Hematopoietic multipotent progenitor cell (in vitro differentiated cells): ENCODE measurements at regions not wholly inside any gene's neighbourhood (a gene's known extent, or its start where the extent isn't known, plus 50 kb on each side); places are given as distances from the start of the nearest gene placed in this dataset.
"Not testable (repeated sequence)": the region's sequence is repeated elsewhere in the genome, so short reads cannot be mapped to it uniquely, and the experiment has no call there.

ENCODE experiments used
- DNase-seq, 3 donors: peaks; one replicate each; pipeline ENCODE4 v3.0.0-alpha.2; 2011 to 2015; ENCODE audit warnings: low read depth in 2 of 3, low spot score in 2 of 3

DNA sequence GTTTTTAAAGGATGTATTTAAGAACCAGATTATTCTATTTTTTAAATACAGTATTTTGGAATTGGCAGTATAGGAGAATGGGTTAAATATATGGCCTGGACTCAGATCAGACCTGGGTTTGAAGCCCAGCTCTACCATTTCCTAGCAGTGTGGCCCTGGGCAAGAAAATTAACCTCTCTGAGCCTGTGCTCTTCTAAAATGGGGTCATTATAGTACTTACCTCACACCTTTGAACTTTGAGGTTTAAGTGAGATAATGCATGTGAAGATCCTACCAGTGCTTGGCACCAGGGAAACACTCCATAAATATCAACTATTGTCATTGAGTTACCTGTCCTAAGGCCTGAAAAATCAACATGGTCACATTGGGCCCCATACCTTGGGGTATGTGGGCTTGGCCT is 93.4 kb upstream of the WSB1 start:
- DNase-seq = no peak

DNA sequence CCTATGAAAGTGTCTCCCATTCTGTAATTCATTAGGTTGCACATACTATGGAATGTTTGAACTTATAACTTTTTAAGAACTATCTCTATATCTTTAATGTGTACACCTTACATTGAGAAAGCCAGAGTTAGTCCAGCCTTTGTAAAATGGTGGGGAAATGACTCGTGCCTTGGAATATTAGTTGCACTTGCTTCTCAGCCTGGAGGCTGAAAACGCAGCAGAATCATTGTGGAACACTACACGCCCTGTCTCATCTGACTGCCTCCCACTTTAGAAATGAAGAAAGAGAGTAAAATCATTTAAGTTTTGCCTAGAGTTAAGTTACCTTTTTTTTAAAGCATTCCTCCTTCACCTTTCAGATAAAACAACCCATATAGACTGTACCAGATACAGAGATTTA is 90.7 kb upstream of the WSB1 start:
- DNase-seq = no peak

DNA sequence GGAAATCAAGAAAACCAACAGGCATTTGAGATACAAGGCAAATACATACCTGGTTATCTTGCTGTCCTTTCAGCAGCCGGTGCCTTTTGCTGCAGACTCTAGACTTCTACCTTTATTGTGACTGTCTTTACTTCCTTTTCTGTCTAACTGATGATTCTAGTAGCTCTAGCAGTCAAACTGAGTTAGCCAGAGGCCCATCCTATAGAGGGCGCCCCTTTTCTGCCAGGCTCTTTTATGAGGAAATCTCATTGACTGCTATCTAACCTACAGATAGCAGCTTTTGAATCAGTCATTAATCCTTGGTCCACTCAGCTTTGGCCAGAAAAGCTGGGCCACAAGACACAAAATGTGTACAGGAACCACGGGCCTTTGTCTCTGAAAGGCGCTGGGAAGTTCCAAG is 87.5 kb upstream of the WSB1 start:
- DNase-seq = peak in 1 of 3 donors; percentile 26

DNA sequence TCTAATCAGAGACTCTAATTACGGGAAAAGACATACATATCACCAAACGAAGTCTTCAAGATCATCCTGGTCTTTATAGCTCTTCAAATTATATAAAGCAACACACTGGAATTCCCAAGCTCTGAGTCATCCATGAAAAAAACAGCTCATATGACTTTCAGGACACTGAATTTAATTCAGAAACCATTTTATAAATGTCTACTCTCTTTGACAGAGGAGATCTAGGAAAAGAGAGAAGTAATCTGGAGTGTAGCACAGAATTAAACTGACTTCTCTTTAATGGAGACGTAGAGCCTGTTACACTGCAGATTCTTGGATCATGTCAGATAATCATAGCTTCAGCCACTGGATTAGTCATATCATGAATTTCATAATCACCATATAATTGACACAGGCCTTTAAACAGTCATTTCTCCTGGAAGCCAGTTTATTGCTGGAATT is 86.8 kb upstream of the WSB1 start:
- no peak for DNase-seq

DNA sequence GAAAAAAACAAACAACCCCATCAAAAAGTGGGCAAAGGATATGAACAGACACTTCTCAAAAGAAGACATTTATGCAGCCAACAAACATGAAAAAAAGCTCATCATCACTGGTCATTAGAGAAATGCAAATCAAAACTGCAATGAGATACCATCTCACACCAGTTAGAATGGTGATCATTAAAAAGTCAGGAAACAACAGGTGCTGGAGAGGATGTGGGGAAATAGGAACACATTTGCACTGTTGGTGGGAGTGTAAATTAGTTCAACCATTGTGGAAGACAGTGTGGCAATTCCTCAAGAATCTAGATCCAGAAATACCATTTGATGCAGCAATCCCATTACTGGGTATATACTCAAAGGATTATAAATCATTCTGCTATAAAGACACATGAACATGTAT is 85.5 kb upstream of the WSB1 start:
- DNase-seq = not testable (repeated sequence)

DNA sequence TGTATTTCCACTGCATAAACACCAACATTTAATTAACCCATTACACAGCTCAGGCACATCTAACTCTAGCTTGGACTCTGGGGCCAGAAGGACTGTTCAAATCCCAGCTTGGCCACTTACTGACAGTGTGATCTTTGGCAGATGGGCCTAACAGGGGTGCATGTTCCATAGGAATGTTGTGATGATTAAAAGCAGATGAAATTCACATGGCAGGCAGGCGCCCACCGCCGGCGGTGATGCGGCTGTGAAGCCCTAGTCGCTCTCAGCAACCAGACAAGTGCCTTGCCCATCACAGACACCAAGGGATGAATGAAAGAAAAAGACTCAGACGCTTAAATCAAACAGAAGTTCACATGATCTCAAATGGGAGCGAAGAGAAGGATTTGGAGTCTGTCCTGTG is 84.6 kb upstream of the WSB1 start:
- DNase-seq = no peak

DNA sequence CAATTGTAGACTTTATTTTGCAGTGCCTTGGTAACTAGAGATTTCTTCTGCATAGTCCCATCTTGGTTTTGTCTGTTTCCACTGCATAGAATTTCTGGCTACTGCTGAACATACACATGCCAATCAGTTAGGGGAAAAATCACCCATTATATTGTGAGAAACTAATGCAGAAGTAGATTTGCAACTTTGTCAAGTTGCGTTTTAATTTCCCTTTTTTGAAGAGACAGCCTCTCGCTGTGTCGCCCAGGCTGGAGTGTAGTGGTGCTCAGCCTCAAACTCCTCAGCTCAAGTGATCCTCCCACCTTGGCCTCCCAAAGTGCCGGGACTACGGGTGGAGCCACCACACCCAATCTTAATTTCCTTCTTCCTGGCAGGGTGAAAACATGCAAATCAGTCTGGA is 83.1 kb upstream of the WSB1 start:
- DNase-seq = not testable (repeated sequence)

DNA sequence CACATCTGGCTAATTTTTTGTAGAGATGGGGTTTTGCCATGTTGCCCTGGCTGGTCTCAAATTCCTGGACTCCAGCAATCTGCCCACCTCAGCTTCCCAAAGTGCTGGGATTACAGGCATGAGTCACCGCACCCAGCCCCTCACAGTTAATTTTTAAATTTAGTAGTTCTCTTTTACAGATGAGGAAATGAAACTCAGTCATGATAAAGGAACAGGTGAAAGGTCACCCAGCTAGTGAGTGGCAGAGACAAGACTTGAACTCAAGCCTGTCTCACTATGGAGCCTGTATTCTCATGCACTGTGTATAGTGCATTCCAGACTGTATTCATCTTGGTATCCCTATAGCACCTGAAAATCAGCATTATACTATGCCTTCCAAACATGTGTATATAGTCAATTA is 77.1 kb upstream of the WSB1 start:
- no peak for DNase-seq

DNA sequence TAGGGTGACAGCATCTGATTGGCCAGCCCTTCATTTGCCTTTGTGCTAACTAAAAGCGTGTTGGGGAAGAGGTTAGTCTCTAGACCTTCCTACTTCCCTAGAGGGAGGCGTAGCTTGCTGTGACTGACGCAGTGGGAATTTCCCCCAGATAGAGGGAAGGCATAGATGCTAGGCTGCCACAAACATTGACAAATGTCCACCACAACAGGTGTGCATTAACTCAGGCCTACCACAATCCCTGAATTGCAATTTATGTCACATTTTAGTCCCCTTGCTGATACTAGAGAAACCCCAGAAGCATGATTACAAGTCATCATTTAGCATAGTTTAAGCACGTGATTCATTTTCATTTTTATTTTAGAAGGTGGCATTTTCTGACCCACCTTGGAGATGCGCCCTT is 76.3 kb upstream of the WSB1 start:
- DNase-seq = peak in 1 of 3 donors; percentile 19

DNA sequence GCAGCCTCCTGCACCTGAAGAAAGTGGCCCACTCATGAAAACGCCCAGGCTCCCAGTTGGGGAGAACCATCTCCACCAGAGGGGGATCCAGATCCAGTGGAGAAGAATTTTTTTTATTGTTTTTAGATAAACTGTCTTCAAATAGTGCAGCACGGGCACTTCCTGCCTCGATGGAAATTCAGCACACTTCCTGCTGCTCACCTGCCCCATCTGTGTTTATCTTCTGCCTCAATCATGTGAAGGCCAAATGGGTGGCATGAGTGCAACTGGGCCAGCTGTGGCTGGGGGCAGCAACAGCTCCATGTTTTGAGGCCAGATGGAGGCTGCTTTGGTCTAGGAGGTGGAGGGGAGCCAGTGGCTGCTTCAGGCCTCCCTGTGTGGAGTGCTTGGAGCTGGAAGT is 75.9 kb upstream of the WSB1 start:
- no peak for DNase-seq

DNA sequence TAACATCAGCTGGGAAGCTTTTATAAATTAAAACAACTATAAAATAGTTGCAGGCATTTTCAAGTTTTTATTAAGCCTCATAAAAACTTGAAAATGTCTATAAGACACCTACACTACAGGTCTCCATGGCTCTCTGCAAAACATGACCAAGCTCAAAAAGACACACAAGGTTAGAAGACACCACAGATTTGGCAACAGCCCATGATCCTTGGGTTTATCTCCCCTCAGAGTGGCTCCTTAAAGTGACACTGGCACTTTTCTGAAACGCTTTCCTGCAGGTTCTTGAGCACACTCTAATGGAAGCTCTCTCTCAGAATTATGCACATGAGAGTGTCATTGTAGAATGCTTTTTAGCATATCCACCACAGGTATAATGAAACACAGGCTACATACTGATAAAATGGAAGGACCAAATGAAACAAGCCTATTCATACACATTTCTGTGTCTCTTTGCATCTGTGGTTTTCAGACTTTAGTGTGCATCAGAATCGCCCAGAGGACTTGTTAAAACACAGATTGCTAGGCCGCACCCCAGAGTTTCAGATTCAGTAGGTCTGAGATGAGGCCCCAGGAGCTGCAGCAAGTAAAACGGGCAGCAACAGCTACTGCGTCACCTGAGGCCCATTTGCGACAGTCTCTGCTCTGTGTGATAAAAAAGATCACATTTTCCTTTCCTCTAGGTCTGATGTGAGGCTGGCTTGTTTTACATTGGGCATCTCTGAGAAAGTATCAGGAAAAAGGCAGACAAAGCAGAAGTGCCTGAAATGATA is 75.0 kb upstream of the WSB1 start:
- DNase-seq = no peak

DNA sequence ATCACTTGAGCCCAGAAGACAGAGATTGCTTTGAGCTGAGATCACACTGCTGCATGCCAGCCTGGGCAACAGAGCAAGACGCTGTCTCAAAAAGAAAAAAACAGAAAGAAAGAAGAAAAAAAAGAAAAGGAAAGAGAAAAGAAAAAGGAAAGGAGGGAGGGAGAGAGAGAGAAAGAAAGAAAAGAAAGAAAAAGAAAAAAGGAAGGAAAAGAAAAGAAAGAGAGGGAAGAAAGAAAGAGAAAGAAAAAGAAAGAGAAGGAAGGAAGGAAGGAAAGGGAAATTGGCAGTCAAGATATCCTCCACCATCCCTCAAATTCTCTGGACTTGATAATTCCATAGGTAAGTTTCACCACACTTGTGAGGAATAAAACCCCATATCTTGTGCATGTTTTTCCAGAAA is 71.4 kb upstream of the WSB1 start:
- DNase-seq = no peak

DNA sequence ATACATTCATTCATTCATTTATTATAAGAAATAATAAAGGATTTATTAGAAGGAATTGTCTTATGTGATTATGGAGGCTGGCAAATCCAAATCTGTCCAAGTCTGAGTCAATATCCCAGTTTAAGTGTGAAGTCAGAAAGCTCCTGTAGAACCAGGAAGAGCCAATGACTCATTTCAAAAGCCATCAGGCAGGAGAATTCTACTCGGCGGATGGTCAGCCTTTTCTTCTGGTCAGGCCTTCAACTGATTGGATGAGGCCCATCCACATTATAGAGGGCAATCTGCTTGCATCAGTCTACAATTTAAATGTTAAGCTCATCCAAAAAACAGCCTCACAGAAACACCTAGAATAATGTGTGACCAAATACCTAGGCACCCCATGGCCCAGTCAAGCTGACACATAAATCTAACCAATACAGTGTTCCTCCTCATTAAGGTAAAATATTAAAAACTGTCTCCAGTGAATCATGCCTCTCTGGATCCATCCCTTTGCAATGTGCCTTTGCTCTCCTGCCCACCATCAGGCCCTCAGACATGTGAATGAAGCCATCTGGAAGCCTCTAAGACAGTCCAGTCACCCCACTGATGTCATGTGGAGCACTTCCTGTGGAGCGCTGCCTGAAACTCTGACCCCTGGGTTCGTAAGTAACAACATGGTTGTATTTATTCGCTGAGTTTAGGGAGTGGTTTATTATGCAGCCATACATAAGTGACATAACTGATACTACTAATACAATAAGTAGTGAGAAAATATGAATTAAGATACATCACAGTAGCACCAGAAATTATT is 69.2 kb upstream of the WSB1 start:
- no peak for DNase-seq

DNA sequence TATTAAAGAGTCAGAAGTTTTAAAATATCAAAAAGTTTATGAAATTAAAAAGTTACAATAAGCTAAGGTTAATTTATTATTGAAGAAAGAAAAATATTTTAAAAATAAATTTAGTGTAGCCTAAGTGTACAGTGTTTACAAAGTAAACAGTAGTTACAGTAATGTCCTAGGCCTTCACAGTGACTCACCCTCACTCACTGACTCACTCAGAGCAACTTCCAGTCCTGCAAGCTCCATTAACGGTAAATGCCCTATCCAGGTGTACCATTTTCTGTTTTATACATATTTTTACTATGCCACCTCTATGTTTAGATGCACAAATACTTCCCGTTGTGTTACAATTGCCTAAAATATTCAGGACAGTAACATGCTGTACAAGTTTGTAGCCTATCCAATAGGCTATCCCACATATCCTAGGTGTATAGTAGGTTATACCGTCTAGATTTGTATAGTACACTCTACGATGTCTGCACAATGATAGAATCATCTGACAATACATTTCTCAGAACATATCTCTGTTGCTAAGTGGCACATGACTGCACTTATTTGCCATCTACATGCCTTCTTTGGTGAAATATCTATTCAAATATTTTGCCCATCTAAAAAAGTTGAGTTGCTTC is 67.2 kb upstream of the WSB1 start:
- DNase-seq = no peak

DNA sequence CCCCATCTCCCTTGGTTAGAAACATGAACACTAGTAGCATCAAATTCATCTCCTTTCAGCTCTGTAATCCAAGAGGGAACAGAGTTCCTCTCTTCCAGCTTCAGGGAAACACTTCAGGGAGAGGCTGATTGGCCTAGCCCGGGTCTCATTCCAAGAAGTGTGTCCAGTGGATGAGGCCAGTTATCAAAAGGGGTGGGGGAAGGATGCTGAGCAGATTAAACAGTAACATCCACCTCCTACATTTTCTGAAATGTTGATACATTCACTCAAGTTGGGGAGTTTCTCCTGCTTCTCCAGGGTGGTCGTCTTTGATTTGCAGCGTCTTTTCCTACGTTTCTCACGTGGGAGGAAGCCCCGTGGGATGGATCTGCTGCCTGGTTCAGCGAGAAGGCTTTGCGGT is 62.9 kb upstream of the WSB1 start:
- no peak for DNase-seq

DNA sequence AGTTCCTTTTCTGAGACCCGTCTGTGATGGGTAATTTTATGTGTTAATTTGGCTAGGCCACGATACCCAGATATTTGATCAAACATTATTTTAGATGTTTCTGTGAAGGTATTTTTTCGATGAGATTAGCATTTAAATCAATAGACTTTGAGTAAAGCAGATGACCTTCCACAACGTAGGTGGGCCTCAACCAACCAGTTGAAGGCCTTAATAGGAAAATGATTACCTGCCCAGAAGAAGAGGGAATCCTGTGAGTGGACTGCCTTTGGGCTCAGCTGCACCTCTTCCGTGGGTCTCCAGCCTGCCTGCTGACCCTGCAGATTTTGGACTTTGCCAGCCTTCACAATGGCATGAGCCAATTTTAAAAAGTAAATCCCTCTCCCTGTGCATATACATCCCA is 61.6 kb upstream of the WSB1 start:
- DNase-seq = no peak

DNA sequence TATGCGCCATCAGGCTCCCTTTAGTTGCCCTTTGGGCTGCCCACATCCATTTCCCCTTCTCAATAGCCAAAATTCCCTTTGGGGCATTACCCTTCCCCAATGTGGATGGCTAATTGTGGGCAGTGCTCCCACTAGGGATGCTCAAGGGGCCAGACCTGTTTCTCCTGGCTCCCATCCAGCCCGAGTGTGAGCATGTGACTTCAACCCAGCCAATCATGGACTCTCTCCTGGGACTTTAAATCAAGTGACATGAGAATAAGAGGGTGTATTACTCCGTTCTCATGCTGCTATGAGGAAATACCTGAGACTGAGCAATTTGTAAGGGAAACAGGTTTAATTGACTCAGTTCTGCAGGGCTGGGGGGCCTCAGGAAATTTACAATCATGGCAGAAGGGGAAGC is 60.9 kb upstream of the WSB1 start:
- DNase-seq = no peak

DNA sequence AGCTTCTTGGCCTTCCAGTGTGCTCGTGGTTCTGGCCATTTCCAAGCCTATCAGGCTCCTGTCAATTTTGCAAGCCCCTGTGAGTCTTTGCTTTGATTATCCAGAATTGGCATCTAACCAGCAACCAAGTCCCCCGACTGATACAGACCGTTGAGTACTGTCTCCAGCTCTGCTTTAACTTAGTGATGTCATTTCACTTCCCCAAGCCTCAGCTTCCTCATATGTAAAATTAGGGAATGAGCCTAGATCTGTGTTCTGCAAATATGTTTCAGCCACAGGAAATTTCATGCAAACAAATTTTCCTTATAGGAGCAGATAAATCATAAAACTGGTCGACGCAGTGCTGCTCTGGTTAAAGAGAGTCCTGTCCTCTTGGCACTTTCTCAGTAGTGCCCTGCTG is 60.1 kb upstream of the WSB1 start:
- DNase-seq = no peak

DNA sequence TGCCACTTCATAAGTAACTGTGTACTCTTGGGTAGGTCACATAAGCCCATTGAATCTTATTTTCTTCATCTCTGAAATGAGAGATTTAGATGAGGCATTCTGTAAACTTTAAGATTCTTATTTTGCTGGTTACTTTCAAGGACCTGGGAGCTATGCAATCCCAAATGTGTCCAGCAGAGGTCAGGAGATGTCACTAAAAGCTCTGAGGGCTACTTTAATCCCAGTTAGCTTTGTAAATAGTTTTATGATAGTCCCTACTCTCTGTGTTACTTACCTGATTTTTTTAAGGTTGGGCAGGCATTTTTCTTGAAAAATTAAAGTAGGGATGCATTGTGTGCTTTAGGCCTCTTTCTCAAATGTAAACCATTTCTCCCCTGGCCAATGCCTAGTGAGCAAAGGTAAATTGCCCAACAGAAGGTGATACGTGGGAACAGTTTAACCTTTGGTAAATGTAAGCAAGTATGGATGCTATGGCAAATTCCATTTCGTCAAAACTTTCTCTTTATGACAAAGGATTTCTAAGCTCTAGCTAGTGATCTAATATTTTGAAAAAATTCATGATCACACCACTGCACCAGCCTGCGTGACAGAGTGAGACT is 57.1 kb upstream of the WSB1 start:
- DNase-seq = peak; percentile 53 to 84 (median 59)

DNA sequence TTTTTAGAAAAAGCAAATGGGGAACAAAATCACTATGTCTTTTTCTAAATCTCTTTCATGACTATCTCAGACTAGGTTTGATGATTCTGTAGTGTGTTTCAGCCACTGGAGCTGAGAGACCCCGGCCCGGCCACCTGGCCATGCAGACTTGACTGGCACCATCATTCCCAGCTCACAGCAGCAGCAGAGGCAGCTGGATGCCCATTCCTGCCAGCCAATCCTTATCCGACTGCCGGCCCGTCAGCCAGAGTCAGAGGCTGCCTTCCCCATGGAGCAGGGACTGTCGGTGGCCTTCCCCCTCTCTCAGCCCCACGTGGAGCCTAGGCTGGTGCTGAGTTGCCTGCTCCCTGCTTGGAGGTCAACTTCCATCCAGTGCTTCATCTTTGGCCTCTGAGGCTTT is 56.0 kb upstream of the WSB1 start:
- DNase-seq = no peak

DNA sequence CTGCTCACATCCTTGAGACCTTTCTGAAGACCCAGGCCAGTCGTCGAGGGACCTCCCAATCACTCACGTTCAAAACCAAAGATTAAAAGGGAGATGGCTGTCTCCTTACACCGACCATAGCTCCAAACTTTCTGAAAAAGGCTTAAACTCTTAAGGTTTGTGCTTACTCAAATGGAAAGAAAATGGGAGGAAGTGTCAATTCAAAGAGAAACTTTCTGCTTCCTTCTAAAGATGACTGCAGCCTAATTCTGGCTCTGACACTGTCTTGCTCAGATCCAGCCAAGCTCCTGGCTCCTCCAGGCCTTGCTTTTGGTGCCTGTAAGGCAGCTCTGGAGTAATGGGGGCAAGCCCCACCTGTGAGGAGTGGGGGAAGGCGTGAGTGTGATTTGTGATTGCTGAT is 54.9 kb upstream of the WSB1 start:
- no peak for DNase-seq
